Suprapubic skin (tissue), 4 donors: ENCODE measurements at regions not wholly inside any gene's neighbourhood (a gene's known extent, or its start where the extent isn't known, plus 50 kb on each side); places are given as distances from the start of the nearest gene placed in this dataset.

ENCODE experiments used
- EP300 ChIP-seq: sonication (generic); formaldehyde crosslinking; IDR thresholded peaks from one replicate; pipeline ENCODE4 v1.6.1; 2017; ENCODE audit warnings: antibody characterized with exemption
- POLR2A ChIP-seq, 2 donors: fragments of 450-650 bp; IDR thresholded peaks; one replicate each; pipeline ENCODE4 v1.6.1; 2017; ENCODE audit warnings: antibody characterized with exemption in 2 of 2, mild to moderate bottlenecking in 2 of 2, moderate library complexity in 2 of 2
- POLR2AphosphoS5 ChIP-seq, 3 donors: sonication (generic); formaldehyde crosslinking; IDR thresholded peaks; one replicate each; pipeline ENCODE4 v1.6.1; 2017; ENCODE audit warnings: antibody characterized with exemption in 3 of 3
- TF ChIP-seq, protein P1 (sequence below), 2 donors: fragments of 200-600 bp in 1 of 2; fragments of 450-650 bp in 1 of 2; sonication (generic) in 1 of 2; IDR thresholded peaks; one replicate each; pipeline ENCODE4 v1.5.1; 2016 to 2019; ENCODE audit warnings: antibody characterized with exemption in 2 of 2, mild to moderate bottlenecking in 1 of 2, moderate library complexity in 1 of 2

DNA sequence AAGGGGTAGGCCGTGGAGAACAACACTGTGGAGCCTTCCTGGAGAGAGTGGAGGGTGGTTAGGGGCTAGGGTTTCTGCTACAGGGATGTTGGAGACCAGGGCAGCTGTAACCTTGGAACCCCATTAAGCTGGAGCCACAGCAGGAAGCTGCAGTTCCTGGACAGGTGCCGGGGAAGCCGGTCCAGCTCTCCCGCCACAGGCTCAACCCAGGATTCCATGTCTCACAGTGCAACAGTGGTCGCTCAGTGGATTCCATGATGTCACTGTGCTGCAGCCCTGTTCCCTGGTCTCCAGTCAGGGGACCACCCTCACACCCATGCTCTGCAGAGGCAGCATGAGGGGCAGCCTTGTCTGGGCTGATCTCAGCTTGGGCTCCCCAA lies 264.6 kb upstream of the CDYL start:
- TF ChIP-seq POLR2AphosphoS5 (IDR thresholded peaks at IDR 0.05) (no peak), POLR2A (IDR thresholded peaks at IDR 0.05) (no peak), EP300 (no peak)
- TF ChIP-seq, protein P1, sequence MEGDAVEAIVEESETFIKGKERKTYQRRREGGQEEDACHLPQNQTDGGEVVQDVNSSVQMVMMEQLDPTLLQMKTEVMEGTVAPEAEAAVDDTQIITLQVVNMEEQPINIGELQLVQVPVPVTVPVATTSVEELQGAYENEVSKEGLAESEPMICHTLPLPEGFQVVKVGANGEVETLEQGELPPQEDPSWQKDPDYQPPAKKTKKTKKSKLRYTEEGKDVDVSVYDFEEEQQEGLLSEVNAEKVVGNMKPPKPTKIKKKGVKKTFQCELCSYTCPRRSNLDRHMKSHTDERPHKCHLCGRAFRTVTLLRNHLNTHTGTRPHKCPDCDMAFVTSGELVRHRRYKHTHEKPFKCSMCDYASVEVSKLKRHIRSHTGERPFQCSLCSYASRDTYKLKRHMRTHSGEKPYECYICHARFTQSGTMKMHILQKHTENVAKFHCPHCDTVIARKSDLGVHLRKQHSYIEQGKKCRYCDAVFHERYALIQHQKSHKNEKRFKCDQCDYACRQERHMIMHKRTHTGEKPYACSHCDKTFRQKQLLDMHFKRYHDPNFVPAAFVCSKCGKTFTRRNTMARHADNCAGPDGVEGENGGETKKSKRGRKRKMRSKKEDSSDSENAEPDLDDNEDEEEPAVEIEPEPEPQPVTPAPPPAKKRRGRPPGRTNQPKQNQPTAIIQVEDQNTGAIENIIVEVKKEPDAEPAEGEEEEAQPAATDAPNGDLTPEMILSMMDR (IDR thresholded peaks at IDR 0.05) = no peak
